IMR-90 (cell line): ENCODE measurements at regions not wholly inside any gene's neighbourhood (a gene's known extent, or its start where the extent isn't known, plus 50 kb on each side); places are given as distances from the start of the nearest gene placed in this dataset.
A peak's percentile ranks its signal among the peaks of the same experiment; 100 is the strongest.

Source experiments
- ATAC-seq: fragments of 200-7000 bp; cut with Tn5 transposase; 2 replicates; pipeline ENCODE4 v1.9.1; 2020; ENCODE audit warnings: low read depth, mild to moderate bottlenecking, moderate library complexity
- BruUV-seq: library from RNA; stranded (reverse); fragments of 400-500 nt; replicated peaks from 2 replicates; lab custom pipeline; 2021; lab: Mats Ljungman, UMichigan
- CTCF ChIA-PET: fragments of 300-600 bp; formaldehyde crosslinking; extraction: SDS; loops from one replicate; lab custom pipeline; 2021; ENCODE audit warnings: antibody characterized with exemption; lab: Yijun Ruan, JAX
- POLR2A ChIA-PET: fragments of 300-600 bp; sonication (Branson Sonifier 250); formaldehyde crosslinking; loops from one replicate; lab custom pipeline; 2022; ENCODE audit warnings: antibody characterized with exemption; ENCODE audit not compliant: unreplicated experiment; lab: Charles Lee
- DNase-seq: peaks from one replicate; pipeline ENCODE4 v3.0.0; 2013
- H2AFZ ChIP-seq: replicated peaks from 2 replicates; pipeline ENCODE3; 2013; ENCODE audit warnings: low read length, mild to moderate bottlenecking; ENCODE audit not compliant: poor library complexity
- H2AK5ac ChIP-seq: 2 replicates; pipeline ENCODE4 v1.6.1; 2013; ENCODE audit warnings: low read depth, low read length, inconsistent platforms
- H2AK9ac ChIP-seq: replicated peaks from 2 replicates; pipeline ENCODE3; 2013; ENCODE audit warnings: mild to moderate bottlenecking, low read depth, low read length, moderate library complexity; ENCODE audit not compliant: poor library complexity
- H2BK120ac ChIP-seq: 2 replicates; pipeline ENCODE4 v1.6.1; 2013; ENCODE audit warnings: low read depth, low read length, inconsistent platforms
- H2BK15ac ChIP-seq: 3 replicates; pipeline ENCODE4 v1.6.1; 2013; ENCODE audit warnings: low read depth, low read length, inconsistent platforms
- H2BK20ac ChIP-seq: 2 replicates; pipeline ENCODE4 v1.6.1; 2013; ENCODE audit warnings: low read depth, mild to moderate bottlenecking, inconsistent platforms, low read length, moderate library complexity
- H2BK5ac ChIP-seq: 2 replicates; pipeline ENCODE4 v1.6.1; 2013; ENCODE audit warnings: mild to moderate bottlenecking, low read depth, low read length, inconsistent platforms; ENCODE audit not compliant: poor library complexity, severe bottlenecking
- H3K14ac ChIP-seq: replicated peaks from 2 replicates; pipeline ENCODE4 v1.6.1; 2013; ENCODE audit warnings: low read depth, low read length, inconsistent platforms
- H3K18ac ChIP-seq: 2 replicates; pipeline ENCODE4 v1.6.1; 2013; ENCODE audit warnings: low read depth, low read length, control low read depth
- H3K23ac ChIP-seq: 2 replicates; pipeline ENCODE4 v1.6.1; 2013; ENCODE audit warnings: low read depth, low read length, inconsistent platforms
- H3K27ac ChIP-seq: 2 replicates; pipeline ENCODE4 v1.5.1; 2013; ENCODE audit warnings: mild to moderate bottlenecking, control low read depth, low read length; ENCODE audit not compliant: insufficient read depth
- H3K27me3 ChIP-seq: 2 replicates; pipeline ENCODE4 v1.6.1; 2013; ENCODE audit warnings: low read length; ENCODE audit not compliant: control insufficient read depth, insufficient read depth
- H3K36me3 ChIP-seq: 2 replicates; pipeline ENCODE4 v1.6.1; 2013; ENCODE audit warnings: low read length, mixed read lengths; ENCODE audit not compliant: control insufficient read depth, insufficient read depth
- H3K4ac ChIP-seq: 2 replicates; pipeline ENCODE4 v1.6.1; 2013; ENCODE audit warnings: low read depth, low read length, inconsistent platforms
- H3K4me1 ChIP-seq: 2 replicates; pipeline ENCODE4 v1.6.1; 2013; ENCODE audit warnings: low read length, mixed read lengths; ENCODE audit not compliant: control insufficient read depth, insufficient read depth
- H3K4me2 ChIP-seq: 2 replicates; pipeline ENCODE4 v1.6.1; 2013; ENCODE audit warnings: low read depth, mild to moderate bottlenecking, control low read depth, low read length, moderate library complexity
- H3K4me3 ChIP-seq: 2 replicates; pipeline ENCODE4 v1.5.1; 2013; ENCODE audit warnings: low read depth, mild to moderate bottlenecking, control low read depth, low read length, moderate library complexity; ENCODE audit not compliant: insufficient read depth
- H3K56ac ChIP-seq: 2 replicates; pipeline ENCODE4 v1.6.1; 2013; ENCODE audit warnings: low read length, inconsistent platforms; ENCODE audit not compliant: insufficient read depth; ENCODE audit errors: extremely low read depth
- H3K79me1 ChIP-seq, 2 experiments: 2 replicates each; pipeline ENCODE4 v1.6.1; 2013; ENCODE audit warnings: low read length in 2 of 2, inconsistent platforms in 1 of 2, low read depth in 1 of 2
- H3K9ac ChIP-seq: 2 replicates; pipeline ENCODE4 v1.6.1; 2013; ENCODE audit warnings: low read depth, low read length, control low read depth
- H3K9me1 ChIP-seq: 2 replicates; pipeline ENCODE4 v1.6.1; 2013; ENCODE audit warnings: low read length, inconsistent platforms; ENCODE audit not compliant: insufficient read depth
- H3K9me3 ChIP-seq: 2 replicates; pipeline ENCODE4 v1.6.1; 2013; ENCODE audit warnings: low read length; ENCODE audit not compliant: control insufficient read depth, insufficient read depth
- H4K20me1 ChIP-seq: 2 replicates; pipeline ENCODE4 v1.6.1; 2013; ENCODE audit warnings: low read length, inconsistent platforms; ENCODE audit not compliant: insufficient read depth
- H4K5ac ChIP-seq: 2 replicates; pipeline ENCODE4 v1.6.1; 2013; ENCODE audit warnings: mild to moderate bottlenecking, low read depth, low read length, control low read depth
- H4K8ac ChIP-seq, 2 experiments: 2 replicates each; pipeline ENCODE4 v1.6.1; 2013; ENCODE audit warnings: low read depth in 2 of 2, low read length in 2 of 2, control low read depth in 1 of 2, inconsistent platforms in 1 of 2
- H4K91ac ChIP-seq: 2 replicates; pipeline ENCODE4 v1.6.1; 2013; ENCODE audit warnings: low read depth, low read length, inconsistent platforms; ENCODE audit not compliant: insufficient read depth
- CEBPB ChIP-seq: IDR thresholded peaks from 2 replicates; pipeline ENCODE4 v1.6.1; 2012; ENCODE audit warnings: low read depth, low read length, improper control_type of control experiment
- CTCF ChIP-seq: conservative IDR thresholded peaks from 2 replicates; pipeline ENCODE4 v1.5.1; 2012; ENCODE audit warnings: mild to moderate bottlenecking, low read depth, low read length, improper control_type of control experiment
- WGBS, 2 experiments: methylation state at CpG; one replicate each; pipeline versions ENCODE4 v1.1.5 to v1.1.7; 2013; ENCODE audit warnings: missing lambda C conversion rate in 2 of 2; ENCODE audit not compliant: insufficient read length in 1 of 2; ENCODE audit errors: extremely low coverage in 2 of 2; 5-methylcytosine and 5-hydroxymethylcytosine counted together
- dilution Hi-C: fragments of 300-500 bp; cut with HindIII; formaldehyde crosslinking; loops from one replicate; pipeline ENCODE4 v1.14.3; 2018; ENCODE audit warnings: low sequenced_read_pairs; ENCODE audit not compliant: unreplicated experiment
- in situ Hi-C: fragments of 300-500 bp; cut with MboI; formaldehyde crosslinking; loops from 3 replicates; pipeline ENCODE4 v1.14.3; 2019; ENCODE audit warnings: low sequenced_read_pairs, inconsistent platforms, mixed read lengths
- intact Hi-C: fragments of 100-400 bp; cut with micrococcal nuclease; formaldehyde crosslinking; loops from 2 replicates; pipeline ENCODE4 v1.10.0; 2022

GRCh38 chr7:1368682-1369571 lies 90.3 kb downstream of the MICALL2 start:
- H2AK9ac ChIP-seq: no peak overlapping the region
- no peak overlapping the region for H2AFZ ChIP-seq
- no peak overlapping the region for H2BK20ac ChIP-seq
- no peak overlapping the region for H3K14ac ChIP-seq
- H3K23ac ChIP-seq: no peak overlapping the region
- in situ Hi-C loops: no loop called here
- no peak overlapping the region for H4K91ac ChIP-seq
- no peaks in the 10 kb centered on the region for H3K79me1 ChIP-seq
- H3K4ac ChIP-seq: no peak overlapping the region
- ATAC-seq: peak; percentile 32; the same call in 1 of the 2 replicates
- no peak overlapping the region for H2BK15ac ChIP-seq
- H3K9me3 ChIP-seq: peaks cover 12% of the 10 kb centered on the region
- H3K27me3 ChIP-seq: peaks cover 86% of the 10 kb centered on the region
- no peak overlapping the region for H3K4me3 ChIP-seq
- ChIA-PET CTCF (no interaction called here), POLR2A (no interaction called here)
- H3K9me1 ChIP-seq: no peaks in the 10 kb centered on the region
- no peak overlapping the region for H3K18ac ChIP-seq
- no peaks in the 10 kb centered on the region for H3K36me3 ChIP-seq
- H3K4me1 ChIP-seq: no peaks in the 10 kb centered on the region
- H2BK120ac ChIP-seq: no peak overlapping the region
- dilution Hi-C loops: no loop called here
- WGBS, 2 experiments: 2% methylated on average over 46 of the region's 74 CpGs; no CpG with 5 or more reads in 1 of the 2 experiments
- no peak overlapping the region for H4K8ac ChIP-seq
- no peak overlapping the region for H3K9ac ChIP-seq
- H2BK5ac ChIP-seq: no peak overlapping the region
- no peak overlapping the region for H3K4me2 ChIP-seq
- H4K5ac ChIP-seq: no peak overlapping the region
- no peak overlapping the region for H2AK5ac ChIP-seq
- BruUV-seq: no TSS peak
- no peak for DNase-seq
- intact Hi-C loops: no loop called here
- H3K56ac ChIP-seq: no peak overlapping the region
- TF ChIP-seq CEBPB: no peak
- peak; percentile 13; the same call in 1 of the 2 replicates for TF ChIP-seq CTCF
- no peaks in the 10 kb centered on the region; the same call in 1 of the 2 replicates for H4K20me1 ChIP-seq
- no peak overlapping the region for H3K27ac ChIP-seq
